Common myeloid progenitor, CD34-positive (primary cell): ENCODE measurements at regions not wholly inside any gene's neighbourhood (a gene's known extent, or its start where the extent isn't known, plus 50 kb on each side); places are given as distances from the start of the nearest gene placed in this dataset.

Experiments used
- CTCF ChIA-PET: fragments of 350-600 bp; sonication (Branson Sonifier 250); formaldehyde crosslinking; loops from one replicate; lab custom pipeline; 2021; ENCODE audit warnings: antibody characterized with exemption; lab: Charles Lee
- POLR2A ChIA-PET: fragments of 350-600 bp; sonication (Branson Sonifier 250); formaldehyde crosslinking; loops from one replicate; lab custom pipeline; 2021; ENCODE audit warnings: antibody characterized with exemption; lab: Charles Lee
- DNase-seq, 3 donors: peaks; one replicate each; pipeline versions ENCODE4 v3.0.0 to v3.0.0-alpha.2; 2013
- H3K27ac ChIP-seq, 2 experiments: 1 replicate in 1 of 2; 2 replicates in 1 of 2; pipeline ENCODE4 v1.7.0; 2013; ENCODE audit warnings: inconsistent platforms in 2 of 2, low read length in 2 of 2, mild to moderate bottlenecking in 2 of 2, low read depth in 1 of 2, moderate library complexity in 1 of 2; ENCODE audit not compliant: severe bottlenecking in 2 of 2, insufficient read depth in 1 of 2, poor library complexity in 1 of 2
- H3K27me3 ChIP-seq, 5 experiments: replicated peaks in 2 of 5; 1 replicate in 3 of 5; 2 replicates in 2 of 5; pipeline versions ENCODE4 v1.6.1 to v1.7.0; 2013; ENCODE audit warnings: low read length in 4 of 5, mild to moderate bottlenecking in 2 of 5, moderate library complexity in 2 of 5, inconsistent platforms in 1 of 5; ENCODE audit not compliant: insufficient read depth in 5 of 5, control insufficient read depth in 4 of 5
- H3K36me3 ChIP-seq, 4 experiments: 1 replicate in 2 of 4; 2 replicates in 2 of 4; pipeline versions ENCODE4 v1.6.1 to v1.7.0; 2013; ENCODE audit warnings: low read length in 3 of 4, control low read depth in 1 of 4, mild to moderate bottlenecking in 1 of 4; ENCODE audit not compliant: control insufficient read depth in 4 of 4, insufficient read depth in 4 of 4
- H3K4me1 ChIP-seq, 4 experiments: 1 replicate in 3 of 4; 2 replicates in 1 of 4; pipeline versions ENCODE4 v1.6.1 to v1.7.1; 2013; ENCODE audit warnings: low read length in 3 of 4, mild to moderate bottlenecking in 3 of 4, control low read depth in 1 of 4, inconsistent platforms in 1 of 4, moderate library complexity in 1 of 4; ENCODE audit not compliant: control insufficient read depth in 4 of 4, insufficient read depth in 4 of 4; ENCODE audit errors: control extremely low read depth in 1 of 4
- H3K4me3 ChIP-seq, 7 experiments: 1 replicate in 4 of 7; 2 replicates in 3 of 7; pipeline versions ENCODE4 v1.5.1 to v1.7.0; 2013; ENCODE audit warnings: mild to moderate bottlenecking in 7 of 7, low read length in 6 of 7, moderate library complexity in 6 of 7, inconsistent platforms in 2 of 7, low read depth in 2 of 7, control low read depth in 1 of 7; ENCODE audit not compliant: insufficient read depth in 4 of 7, control insufficient read depth in 1 of 7; ENCODE audit errors: extremely low read depth in 1 of 7
- H3K9me3 ChIP-seq, 5 experiments: 1 replicate in 4 of 5; 2 replicates in 1 of 5; pipeline versions ENCODE4 v1.6.1 to v1.7.1; 2013; ENCODE audit warnings: low read length in 4 of 5, mild to moderate bottlenecking in 2 of 5, inconsistent platforms in 1 of 5, low read depth in 1 of 5, moderate library complexity in 1 of 5; ENCODE audit not compliant: control insufficient read depth in 4 of 5, insufficient read depth in 2 of 5; ENCODE audit errors: control extremely low read depth in 1 of 5
- WGBS: methylation state at CpG from one replicate; pipeline ENCODE4 v1.1.5; 2013; ENCODE audit not compliant: insufficient coverage; 5-methylcytosine and 5-hydroxymethylcytosine counted together

DNA sequence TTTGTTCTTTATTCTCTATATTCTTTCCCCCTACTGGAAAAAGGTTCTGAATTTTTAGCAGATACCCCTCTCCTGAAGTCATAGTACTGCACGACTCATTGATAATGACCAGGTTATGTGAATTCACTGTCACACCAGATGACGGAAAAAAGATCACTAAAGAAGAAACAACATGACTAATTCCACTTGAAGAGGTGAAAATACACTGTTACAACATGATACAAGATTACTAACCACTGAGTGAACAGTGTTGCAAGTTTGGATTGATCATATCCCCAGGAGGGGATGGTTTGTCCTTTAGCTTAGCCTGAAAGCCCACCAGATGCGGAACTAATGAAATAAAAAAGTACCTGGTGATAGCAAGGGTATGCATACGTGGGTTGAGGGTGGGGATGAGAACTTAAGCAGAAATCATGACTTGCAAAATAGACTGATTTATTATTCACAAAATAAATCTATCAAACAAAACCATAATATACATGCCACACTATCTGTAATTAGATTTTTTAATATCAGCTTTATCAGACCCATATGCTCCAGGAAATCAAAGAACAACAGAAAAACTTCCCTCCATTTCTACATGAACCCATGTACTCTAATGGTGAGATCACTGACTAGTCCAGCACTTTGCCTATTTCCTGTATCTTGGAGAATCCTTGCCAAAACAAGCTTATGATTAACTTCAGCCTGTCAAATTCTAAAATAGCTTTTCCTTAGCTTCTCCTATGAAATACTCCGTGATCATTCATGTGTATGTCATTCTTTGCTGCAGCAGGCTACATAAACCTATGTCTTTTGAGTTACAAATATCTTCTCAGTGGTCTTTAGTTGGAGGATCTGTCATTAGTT lies 257.4 kb upstream of the AGA start:
- no peak for DNase-seq
- H3K4me3 ChIP-seq: no peak overlapping the region
- 100% methylated on average over 1 of the region's 5 CpGs for WGBS
- H3K9me3 ChIP-seq: no peaks in the 10 kb centered on the region
- POLR2A ChIA-PET: no interaction called here
- no peaks in the 10 kb centered on the region for H3K36me3 ChIP-seq
- no peaks in the 10 kb centered on the region for H3K4me1 ChIP-seq
- no peaks in the 10 kb centered on the region for H3K27me3 ChIP-seq
- CTCF ChIA-PET: no interaction called here
- no peak overlapping the region for H3K27ac ChIP-seq

DNA sequence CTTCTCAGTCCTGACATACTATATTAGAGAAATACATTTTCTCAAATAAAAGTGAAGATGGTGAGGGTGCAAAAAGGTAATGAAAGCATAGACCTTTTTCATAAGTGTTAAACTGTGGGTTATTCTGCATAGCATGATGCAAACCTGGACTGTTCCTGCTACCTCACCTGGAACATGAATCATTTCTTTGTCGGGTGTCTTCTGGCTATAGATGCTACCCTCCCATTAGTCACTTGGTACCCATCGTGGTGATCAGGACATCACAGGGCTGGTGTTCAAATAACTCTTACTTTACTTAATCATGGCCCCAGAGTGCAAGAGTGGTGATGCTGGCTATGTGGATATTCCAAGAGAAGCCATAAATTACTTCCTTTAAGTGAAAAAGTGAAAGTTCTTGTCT lies 264.7 kb upstream of the AGA start:
- ChIA-PET CTCF (no interaction called here), POLR2A (no interaction called here)
- H3K4me3 ChIP-seq: no peak overlapping the region
- H3K27me3 ChIP-seq: no peaks in the 10 kb centered on the region
- no peaks in the 10 kb centered on the region for H3K4me1 ChIP-seq
- DNase-seq: no peak
- H3K36me3 ChIP-seq: no peaks in the 10 kb centered on the region
- no peaks in the 10 kb centered on the region for H3K9me3 ChIP-seq
- H3K27ac ChIP-seq: no peak overlapping the region
- 100% methylated on average over 1 of the region's 2 CpGs for WGBS

DNA sequence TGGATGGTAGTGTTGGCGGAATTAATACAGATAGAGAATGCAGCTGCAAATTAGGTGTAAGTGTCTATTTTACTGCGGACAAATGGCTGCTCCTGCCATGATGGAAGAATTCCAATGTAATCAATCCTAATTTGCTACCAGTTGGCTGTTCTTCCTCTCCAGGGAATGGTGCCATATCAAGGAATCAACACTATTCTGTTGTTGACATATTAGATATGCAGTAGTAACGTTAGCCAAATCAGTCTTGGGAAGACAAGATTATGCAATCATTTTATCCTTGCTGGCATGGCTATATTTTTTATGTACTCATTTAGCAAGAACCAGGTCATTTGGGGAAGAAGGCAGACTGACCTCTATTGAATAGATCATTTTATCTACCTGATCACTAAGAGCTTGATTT lies 271.2 kb upstream of the AGA start:
- Histone ChIP-seq H3K4me1 (no peaks in the 10 kb centered on the region), H3K36me3 (no peaks in the 10 kb centered on the region), H3K9me3 (no peaks in the 10 kb centered on the region), H3K27ac (no peak overlapping the region), H3K27me3 (no peaks in the 10 kb centered on the region), H3K4me3 (no peak overlapping the region)
- WGBS: 100% methylated on average over 1 of the region's 3 CpGs
- DNase-seq: no peak
- ChIA-PET CTCF (no interaction called here), POLR2A (no interaction called here)

DNA sequence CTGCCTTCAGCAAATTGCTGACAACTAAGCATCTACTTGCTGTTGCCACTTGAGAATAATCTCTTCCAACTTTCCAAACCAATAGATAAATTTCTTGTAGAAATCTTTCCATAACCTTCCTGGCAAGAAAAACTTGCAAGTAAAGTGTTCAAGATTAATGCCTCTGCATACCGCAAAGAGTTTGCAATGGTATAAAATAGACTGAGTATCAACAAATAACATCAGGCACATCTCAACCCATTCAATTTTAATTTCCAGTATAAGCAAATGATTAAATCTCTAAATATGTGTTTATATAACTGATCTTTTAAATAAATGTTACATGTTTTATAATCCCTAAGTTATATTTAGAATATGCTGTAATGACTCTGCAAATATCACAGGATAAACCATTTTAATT lies 275.2 kb upstream of the AGA start:
- ChIA-PET POLR2A (no interaction called here), CTCF (no interaction called here)
- Histone ChIP-seq H3K9me3 (no peaks in the 10 kb centered on the region), H3K4me3 (no peak overlapping the region), H3K27ac (no peak overlapping the region), H3K27me3 (no peaks in the 10 kb centered on the region), H3K4me1 (no peaks in the 10 kb centered on the region), H3K36me3 (no peaks in the 10 kb centered on the region)
- WGBS: no CpG with 5 or more reads among the region's 1 CpG
- no peak for DNase-seq

DNA sequence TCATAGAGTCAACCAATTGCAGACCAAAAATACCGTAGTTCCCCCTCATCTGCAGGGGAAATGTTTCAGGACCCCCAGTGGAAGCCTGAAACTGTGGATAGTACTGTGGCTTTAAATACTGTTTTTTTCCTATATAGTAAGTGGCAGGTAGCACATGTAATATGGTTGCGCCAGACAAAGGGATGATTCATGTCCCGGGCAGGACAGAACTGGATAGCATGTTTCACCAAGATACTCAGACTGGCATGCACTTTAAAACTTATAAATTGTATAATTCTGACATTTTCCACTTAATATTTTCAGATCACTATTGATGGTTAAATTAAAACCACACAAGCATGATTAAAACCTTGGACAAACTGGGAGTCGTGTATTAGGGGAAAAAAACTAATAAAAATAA lies 276.3 kb upstream of the AGA start:
- CTCF ChIA-PET: no interaction called here
- POLR2A ChIA-PET: no interaction called here
- no peaks in the 10 kb centered on the region for H3K36me3 ChIP-seq
- H3K4me3 ChIP-seq: no peak overlapping the region
- H3K27me3 ChIP-seq: no peaks in the 10 kb centered on the region
- WGBS: 100% methylated on average over 1 of the region's 4 CpGs
- no peaks in the 10 kb centered on the region for H3K4me1 ChIP-seq
- H3K9me3 ChIP-seq: no peaks in the 10 kb centered on the region
- no peak overlapping the region for H3K27ac ChIP-seq
- DNase-seq: no peak

DNA sequence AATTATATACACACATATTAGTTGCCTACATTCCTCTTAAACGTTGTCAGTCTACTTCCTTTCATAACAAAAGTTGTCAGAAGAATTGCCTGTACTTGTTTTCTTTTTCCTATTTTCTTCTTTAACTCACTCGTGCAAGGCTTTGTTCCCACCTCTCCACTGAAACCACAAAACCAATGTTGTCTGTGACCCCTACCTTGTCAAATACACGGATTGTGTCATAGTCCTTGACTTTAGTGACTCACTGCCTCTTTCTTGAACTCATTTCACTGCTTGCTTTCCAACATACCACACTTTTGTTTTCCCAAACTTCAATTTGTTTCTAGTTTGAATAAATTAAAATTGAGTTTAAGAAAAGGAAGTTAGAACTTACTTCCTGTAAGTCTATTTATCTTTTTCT lies 283.9 kb upstream of the AGA start:
- 7% methylated on average over 2 of the region's 3 CpGs for WGBS
- Histone ChIP-seq H3K4me3 (no peak overlapping the region), H3K4me1 (no peaks in the 10 kb centered on the region), H3K27ac (no peak overlapping the region), H3K9me3 (peaks cover 0 to under 1% (median 0%) of the 10 kb centered on the region in 5 experiments), H3K27me3 (no peaks in the 10 kb centered on the region), H3K36me3 (no peaks in the 10 kb centered on the region)
- POLR2A ChIA-PET: no interaction called here
- CTCF ChIA-PET: interaction anchor here (0.6 kb wide), 1 partner anchor 10 kb away, joined by 3 read pairs; no protein-coding TSS in a partner anchor
- DNase-seq: no peak

DNA sequence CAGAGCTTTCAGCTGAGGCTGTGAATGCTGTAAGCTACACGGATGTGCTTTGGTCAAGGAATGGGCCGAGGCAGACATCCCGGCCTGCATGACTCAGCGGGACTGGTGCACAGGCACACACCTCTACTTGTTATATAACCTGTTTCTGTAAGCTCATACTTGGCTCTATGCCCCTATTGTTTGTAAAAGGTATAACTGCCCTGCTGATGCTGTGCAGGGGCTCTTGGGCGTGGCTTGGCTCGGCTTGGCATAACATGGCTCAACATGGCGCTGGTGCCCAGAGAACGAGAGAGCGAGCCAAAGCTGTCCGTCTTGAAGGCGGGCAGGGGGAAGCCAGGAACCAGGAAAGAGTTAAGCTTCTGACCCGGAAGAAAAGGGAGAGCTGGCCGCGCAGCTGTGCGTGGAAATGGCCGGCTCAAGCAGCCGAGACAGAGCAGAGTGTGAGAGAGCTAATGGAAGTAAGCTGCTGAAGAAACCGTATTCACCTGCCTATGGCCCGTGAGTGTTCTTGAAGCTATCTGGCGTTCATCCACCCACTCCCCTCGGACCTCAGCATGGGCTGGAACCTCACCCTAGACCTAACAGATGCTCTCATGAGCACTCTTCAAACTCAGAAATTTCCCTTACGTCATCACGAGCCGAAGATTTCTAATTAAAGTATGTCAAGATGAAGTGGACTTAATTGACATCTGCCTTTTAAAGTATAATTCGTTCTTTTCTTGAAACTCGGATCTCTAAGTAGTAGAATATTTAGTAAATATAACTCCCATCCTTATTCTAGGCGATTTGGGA lies 286.3 kb upstream of the AGA start:
- Histone ChIP-seq H3K4me1 (no peaks in the 10 kb centered on the region), H3K27ac (no peak overlapping the region), H3K27me3 (no peaks in the 10 kb centered on the region), H3K4me3 (no peak overlapping the region), H3K36me3 (no peaks in the 10 kb centered on the region), H3K9me3 (peaks cover 0 to 3% (median 0%) of the 10 kb centered on the region in 5 experiments)
- POLR2A ChIA-PET: no interaction called here
- 74% methylated on average over 21 of the region's 27 CpGs for WGBS
- CTCF ChIA-PET: interaction anchor here (0.6 to 1.8 kb wide), 3 partner anchors 11 to 1804 kb away, joined by 3 to 5 read pairs (median 3); no protein-coding TSS in a partner anchor
- DNase-seq: no peak
